ENCODE measurements at regions not wholly inside any gene's neighbourhood (a gene's known extent, or its start where the extent isn't known, plus 50 kb on each side); places are given as distances from the start of the nearest gene placed in this dataset.

- in situ Hi-C loops (cut with MboI): no loop called here
- POLR2A ChIA-PET: interaction anchor here (0.9 kb wide), 1 partner anchor 12 kb away, joined by 3 read pairs; no protein-coding TSS in a partner anchor
- Histone ChIP-seq H3K9ac (ENCODE audit: control insufficient read depth, insufficient read depth, low read length) (no peak overlapping the region), H3K36me3 (ENCODE audit: control insufficient read depth in 2 of 2, insufficient read depth in 2 of 2, low read length in 1 of 2) (no peaks in the 10 kb centered on the region), H3K79me2 (ENCODE audit: control insufficient read depth, insufficient read depth, low read length) (no peaks in the 10 kb centered on the region), H2AFZ (ENCODE audit: control insufficient read depth, low read depth, low read length) (no peak overlapping the region), H3K4me1 (ENCODE audit: control insufficient read depth, insufficient read depth, low read length) (no peaks in the 10 kb centered on the region), H4K20me1 (ENCODE audit: control insufficient read depth, insufficient read depth) (no peaks in the 10 kb centered on the region), H3K4me3 (no peak overlapping the region), H3K9me3 (replicated peaks; ENCODE audit: control insufficient read depth, insufficient read depth, low read length) (no peaks in the 10 kb centered on the region), H3K4me2 (ENCODE audit: control insufficient read depth, insufficient read depth) (no peak overlapping the region), H3K27ac (ENCODE audit: control insufficient read depth, insufficient read depth) (no peak overlapping the region), H3K27me3 (replicated peaks in 1 of 2; ENCODE audit: control insufficient read depth in 2 of 2, insufficient read depth in 2 of 2, low read length in 1 of 2) (no peaks in the 10 kb centered on the region)
- DNase-seq (ENCODE audit: low read depth, low spot score): no peak
- CTCF ChIA-PET: no interaction called here
- intact Hi-C loops (cut with micrococcal nuclease; ENCODE audit: unreplicated experiment): no loop called here
- TF ChIP-seq CHD2 (IDR thresholded peaks at IDR 0.05; ENCODE audit: borderline replicate concordance, low read depth, low read length) (no peak), NRF1 (conservative IDR thresholded peaks at IDR 0.05; ENCODE audit: low read depth, low read length) (no peak), BHLHE40 (IDR thresholded peaks at IDR 0.05; ENCODE audit: borderline replicate concordance in 1 of 2, low read depth in 2 of 2, low read length in 1 of 2) (no peak), CBX3 (IDR thresholded peaks at IDR 0.05; ENCODE audit: borderline replicate concordance, low read depth) (no peak), TCF12 (IDR thresholded peaks at IDR 0.05; ENCODE audit: low read depth, low read length) (no peak), IRF4 (IDR thresholded peaks at IDR 0.05; ENCODE audit: low read depth, low read length) (no peak), BMI1 (IDR thresholded peaks at IDR 0.05; ENCODE audit: borderline replicate concordance) (no peak)
- BruUV-seq (replicated peaks): no TSS peak
- ATAC-seq: no peak
- SMC1A ChIA-PET (ENCODE audit: uncharacterized antibody, unreplicated experiment): no interaction called here
- FAIRE-seq: no peak
- RAD21 ChIA-PET (ENCODE audit: unreplicated experiment): no interaction called here
Measured at GRCh38 chr11:27763736-27764135, 63.5 kb upstream of the BDNF start.

- no peaks in the 10 kb centered on the region for H3K79me2 ChIP-seq (ENCODE audit: control insufficient read depth, insufficient read depth, low read length)
- BruUV-seq (replicated peaks): no TSS peak
- no peaks in the 10 kb centered on the region for H3K4me1 ChIP-seq (ENCODE audit: control insufficient read depth, insufficient read depth, low read length)
- RAD21 ChIA-PET (ENCODE audit: unreplicated experiment): no interaction called here
- H3K4me2 ChIP-seq (ENCODE audit: control insufficient read depth, insufficient read depth): no peak overlapping the region
- no peak overlapping the region for H3K4me3 ChIP-seq
- DNase-seq (ENCODE audit: low read depth, low spot score) (no peak), FAIRE-seq (no peak), ATAC-seq (no peak)
- H3K9me3 ChIP-seq (replicated peaks; ENCODE audit: control insufficient read depth, insufficient read depth, low read length): no peaks in the 10 kb centered on the region
- POLR2A ChIA-PET: no interaction called here
- H3K27ac ChIP-seq (ENCODE audit: control insufficient read depth, insufficient read depth): no peak overlapping the region
- H4K20me1 ChIP-seq (ENCODE audit: control insufficient read depth, insufficient read depth): no peaks in the 10 kb centered on the region
- whole genome bisulfite sequencing (ENCODE audit: insufficient coverage, insufficient replicate concordance, low lambda C conversion rate, missing lambda C conversion rate): 30% methylated on average over 6 of the region's 6 CpGs
- in situ Hi-C loops (cut with MboI): no loop called here
- H3K27me3 ChIP-seq (replicated peaks in 1 of 2; ENCODE audit: control insufficient read depth in 2 of 2, insufficient read depth in 2 of 2, low read length in 1 of 2): no peaks in the 10 kb centered on the region
- H2AFZ ChIP-seq (ENCODE audit: control insufficient read depth, low read depth, low read length): no peak overlapping the region
- CTCF ChIA-PET: no interaction called here
- intact Hi-C loops (cut with micrococcal nuclease; ENCODE audit: unreplicated experiment): no loop called here
- no peak overlapping the region for H3K9ac ChIP-seq (ENCODE audit: control insufficient read depth, insufficient read depth, low read length)
- no peaks in the 10 kb centered on the region for H3K36me3 ChIP-seq (ENCODE audit: control insufficient read depth in 2 of 2, insufficient read depth in 2 of 2, low read length in 1 of 2)
- SMC1A ChIA-PET (ENCODE audit: uncharacterized antibody, unreplicated experiment): no interaction called here
- TF ChIP-seq CBFB (IDR thresholded peaks at IDR 0.05; ENCODE audit: low read depth) (no peak), CEBPZ (IDR thresholded peaks at IDR 0.05; ENCODE audit: low read depth, low read length) (no peak), RELA (IDR thresholded peaks at IDR 0.05; ENCODE audit: borderline replicate concordance, partially characterized antibody) (no peak), SKIL (IDR thresholded peaks at IDR 0.05; ENCODE audit: low read depth, poor library complexity, severe bottlenecking) (no peak), RAD51 (IDR thresholded peaks at IDR 0.05) (no peak), IRF3 (IDR thresholded peaks at IDR 0.05) (no peak)
Measured at GRCh38 chr11:27761356-27761755, 61.1 kb upstream of the BDNF start.
